Astrocyte (in vitro differentiated cells and primary cell): ENCODE measurements at regions not wholly inside any gene's neighbourhood (a gene's known extent, or its start where the extent isn't known, plus 50 kb on each side); places are given as distances from the start of the nearest gene placed in this dataset.

Experiments used
- EZH2 ChIP-seq: IDR thresholded peaks from 2 replicates; pipeline ENCODE4 v1.6.1; 2012; ENCODE audit warnings: mild to moderate bottlenecking, low read length, inconsistent platforms; ENCODE audit not compliant: insufficient read depth
- TF ChIP-seq, protein P1 (sequence below): IDR thresholded peaks from 2 replicates; pipeline ENCODE4 v1.5.1; 2011; ENCODE audit warnings: low read depth, mild to moderate bottlenecking, inconsistent platforms, low read length, moderate library complexity; ENCODE audit not compliant: insufficient read depth

DNA sequence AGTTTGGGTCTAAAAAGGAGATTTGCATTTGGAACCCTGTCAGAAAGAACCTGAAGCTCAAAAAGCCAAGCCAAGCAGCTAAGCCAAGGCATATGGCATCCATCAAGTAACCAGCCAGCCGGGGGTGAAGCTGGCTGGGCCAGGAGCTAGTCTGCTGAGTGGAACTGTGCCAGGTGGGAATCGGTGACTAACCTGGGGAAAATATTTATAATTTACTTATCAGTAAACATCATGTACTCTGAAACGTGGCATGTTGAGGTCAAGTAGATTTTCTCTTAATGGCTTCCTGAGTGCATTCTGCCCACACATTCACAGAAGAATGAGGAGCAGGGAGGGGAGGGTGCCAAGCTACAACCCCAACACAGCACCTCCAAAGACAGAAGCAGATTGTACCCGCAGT, 70.5 kb upstream of the SESN3 start:
- TF ChIP-seq, protein P1, sequence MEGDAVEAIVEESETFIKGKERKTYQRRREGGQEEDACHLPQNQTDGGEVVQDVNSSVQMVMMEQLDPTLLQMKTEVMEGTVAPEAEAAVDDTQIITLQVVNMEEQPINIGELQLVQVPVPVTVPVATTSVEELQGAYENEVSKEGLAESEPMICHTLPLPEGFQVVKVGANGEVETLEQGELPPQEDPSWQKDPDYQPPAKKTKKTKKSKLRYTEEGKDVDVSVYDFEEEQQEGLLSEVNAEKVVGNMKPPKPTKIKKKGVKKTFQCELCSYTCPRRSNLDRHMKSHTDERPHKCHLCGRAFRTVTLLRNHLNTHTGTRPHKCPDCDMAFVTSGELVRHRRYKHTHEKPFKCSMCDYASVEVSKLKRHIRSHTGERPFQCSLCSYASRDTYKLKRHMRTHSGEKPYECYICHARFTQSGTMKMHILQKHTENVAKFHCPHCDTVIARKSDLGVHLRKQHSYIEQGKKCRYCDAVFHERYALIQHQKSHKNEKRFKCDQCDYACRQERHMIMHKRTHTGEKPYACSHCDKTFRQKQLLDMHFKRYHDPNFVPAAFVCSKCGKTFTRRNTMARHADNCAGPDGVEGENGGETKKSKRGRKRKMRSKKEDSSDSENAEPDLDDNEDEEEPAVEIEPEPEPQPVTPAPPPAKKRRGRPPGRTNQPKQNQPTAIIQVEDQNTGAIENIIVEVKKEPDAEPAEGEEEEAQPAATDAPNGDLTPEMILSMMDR = no peak
- no peak for TF ChIP-seq EZH2
